ENCODE measurements at regions not wholly inside any gene's neighbourhood (a gene's known extent, or its start where the extent isn't known, plus 50 kb on each side); places are given as distances from the start of the nearest gene placed in this dataset.
"Not testable (repeated sequence)": the region's sequence is repeated elsewhere in the genome, so short reads cannot be mapped to it uniquely, and the experiment has no call there.

DNA sequence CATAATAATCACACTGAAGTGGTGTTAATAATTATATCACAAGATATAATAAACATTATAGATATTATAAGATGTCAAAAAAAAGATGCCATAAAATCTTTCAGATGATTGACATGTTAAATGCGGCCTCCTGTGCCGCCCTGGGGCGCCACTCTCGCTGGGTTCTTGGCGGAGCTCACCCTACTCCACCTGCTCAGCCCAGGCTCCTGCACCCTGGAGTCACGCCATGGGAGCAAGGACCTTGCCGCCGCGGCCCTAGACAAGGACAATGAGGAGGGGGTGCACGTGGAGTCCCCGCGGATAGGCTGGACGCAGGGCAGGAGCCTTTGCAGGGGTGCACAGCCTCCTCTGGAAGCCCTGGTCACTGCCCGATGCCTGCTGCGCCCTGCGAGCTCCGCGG is 77.5 kb upstream of the ZNF337 start:
- in situ Hi-C loops (cut with MboI); H3K9me2 ChIP-seq (ENCODE audit: insufficient read depth); H3F3A ChIP-seq (ENCODE audit: insufficient read depth); H3K4me1 ChIP-seq (ENCODE audit: insufficient read depth); H2AFZ ChIP-seq; H3K36me3 ChIP-seq (ENCODE audit: low read depth); H4K20me1 ChIP-seq (ENCODE audit: insufficient read depth); H3K9me3 ChIP-seq (ENCODE audit: low read depth); H3K4me2 ChIP-seq (ENCODE audit: unreplicated experiment); H3K9ac ChIP-seq; H3K79me2 ChIP-seq (ENCODE audit: insufficient read depth); H3K4me3 ChIP-seq; DNase-seq; H3K27me3 ChIP-seq (replicated peaks; ENCODE audit: insufficient read depth); H3K27ac ChIP-seq: not testable (repeated sequence)
- 84 to 85% methylated on average over 13 to 14 of the region's 18 CpGs for WGBS, 2 experiments (ENCODE audit: low coverage in 1 of 2, low lambda C conversion rate in 2 of 2, missing lambda C conversion rate in 2 of 2)

DNA sequence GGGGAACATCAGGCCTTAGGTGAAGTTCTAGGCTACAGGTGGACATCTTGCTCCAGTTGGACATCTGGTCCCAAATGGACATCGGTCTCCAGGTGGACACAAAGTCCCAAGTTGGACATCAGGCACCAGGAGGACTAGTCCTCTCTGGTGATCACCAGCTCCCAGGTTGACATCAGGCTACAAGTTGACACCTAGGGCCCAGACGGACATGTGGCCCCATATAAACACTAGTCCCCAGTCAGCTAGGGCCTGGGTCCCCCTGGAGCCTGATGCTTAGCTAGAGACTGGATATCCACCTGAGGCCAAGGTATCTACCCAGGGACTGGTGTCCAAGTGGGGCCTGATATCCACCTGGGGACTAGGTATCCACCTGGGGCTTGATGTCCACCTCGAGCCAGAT is 75.8 kb upstream of the ZNF337 start:
- H3K4me3 ChIP-seq; H3K36me3 ChIP-seq (ENCODE audit: low read depth); H3K27ac ChIP-seq; DNase-seq; H2AFZ ChIP-seq; H3K4me1 ChIP-seq (ENCODE audit: insufficient read depth); H3K79me2 ChIP-seq (ENCODE audit: insufficient read depth); H3K9me3 ChIP-seq (ENCODE audit: low read depth); H3K4me2 ChIP-seq (ENCODE audit: unreplicated experiment); H3F3A ChIP-seq (ENCODE audit: insufficient read depth); H4K20me1 ChIP-seq (ENCODE audit: insufficient read depth); H3K27me3 ChIP-seq (replicated peaks; ENCODE audit: insufficient read depth); H3K9me2 ChIP-seq (ENCODE audit: insufficient read depth); H3K9ac ChIP-seq; in situ Hi-C loops (cut with MboI): not testable (repeated sequence)
- WGBS, 2 experiments (ENCODE audit: low coverage in 1 of 2, low lambda C conversion rate in 2 of 2, missing lambda C conversion rate in 2 of 2), result 53% methylated on average over 3 of the region's 3 CpGs

DNA sequence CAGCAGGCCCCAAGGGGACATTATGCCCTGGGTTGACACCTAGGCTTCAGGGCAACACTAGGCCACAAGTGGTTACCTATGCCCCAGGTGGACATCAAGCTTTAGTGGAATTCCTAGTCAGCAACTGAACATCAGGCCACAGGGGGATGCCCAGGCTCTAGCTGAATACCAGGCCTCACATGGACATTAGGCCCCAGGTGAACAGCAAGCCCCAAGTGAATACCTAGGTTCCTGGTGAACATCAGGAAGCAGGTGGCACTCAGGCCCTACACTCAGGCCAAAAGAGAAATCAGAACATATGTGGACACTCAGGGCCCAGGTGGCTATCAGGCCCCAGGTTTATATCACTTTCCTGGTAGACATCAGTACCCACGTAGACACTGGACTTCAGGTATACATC is 75.2 kb upstream of the ZNF337 start:
- H3K9me2 ChIP-seq (ENCODE audit: insufficient read depth); H3K4me1 ChIP-seq (ENCODE audit: insufficient read depth); H4K20me1 ChIP-seq (ENCODE audit: insufficient read depth); H2AFZ ChIP-seq; H3K27me3 ChIP-seq (replicated peaks; ENCODE audit: insufficient read depth); H3K27ac ChIP-seq; H3K9me3 ChIP-seq (ENCODE audit: low read depth); H3K4me2 ChIP-seq (ENCODE audit: unreplicated experiment); in situ Hi-C loops (cut with MboI); H3K9ac ChIP-seq; DNase-seq; H3F3A ChIP-seq (ENCODE audit: insufficient read depth); H3K36me3 ChIP-seq (ENCODE audit: low read depth); H3K4me3 ChIP-seq; H3K79me2 ChIP-seq (ENCODE audit: insufficient read depth): not testable (repeated sequence)
- 43 to 56% methylated on average over 1 of the region's 1 CpG for WGBS, 2 experiments (ENCODE audit: low coverage in 1 of 2, low lambda C conversion rate in 2 of 2, missing lambda C conversion rate in 2 of 2)

- H3K9me2 ChIP-seq (ENCODE audit: insufficient read depth), result no peaks in the 10 kb centered on the region
- TF ChIP-seq EZH2 (IDR thresholded peaks at IDR 0.05; ENCODE audit: insufficient read depth, poor library complexity, severe bottlenecking) (no peak), EZH2phosphoT487 (IDR thresholded peaks at IDR 0.05; ENCODE audit: insufficient read depth, low read depth) (no peak)
- no peaks in the 10 kb centered on the region for H3K27me3 ChIP-seq (replicated peaks; ENCODE audit: insufficient read depth)
- no peaks in the 10 kb centered on the region for H4K20me1 ChIP-seq (ENCODE audit: insufficient read depth)
- no peak overlapping the region for H3K27ac ChIP-seq
- no peaks in the 10 kb centered on the region for H3F3A ChIP-seq (ENCODE audit: insufficient read depth)
- no peak overlapping the region for H2AFZ ChIP-seq
- H3K9ac ChIP-seq, result no peak overlapping the region
- H3K79me2 ChIP-seq (ENCODE audit: insufficient read depth), result no peaks in the 10 kb centered on the region
- H3K9me3 ChIP-seq (ENCODE audit: low read depth), result no peaks in the 10 kb centered on the region
- H3K4me2 ChIP-seq (ENCODE audit: unreplicated experiment), result no peak overlapping the region
- H3K36me3 ChIP-seq (ENCODE audit: low read depth), result no peaks in the 10 kb centered on the region
- DNase-seq, result no peak
- in situ Hi-C loops (cut with MboI), result no loop called here
- no peak overlapping the region for H3K4me3 ChIP-seq
- H3K4me1 ChIP-seq (ENCODE audit: insufficient read depth), result no peaks in the 10 kb centered on the region
Measured at GRCh38 chr20:25761596-25761995, 64.9 kb upstream of the ZNF337 start.

DNA sequence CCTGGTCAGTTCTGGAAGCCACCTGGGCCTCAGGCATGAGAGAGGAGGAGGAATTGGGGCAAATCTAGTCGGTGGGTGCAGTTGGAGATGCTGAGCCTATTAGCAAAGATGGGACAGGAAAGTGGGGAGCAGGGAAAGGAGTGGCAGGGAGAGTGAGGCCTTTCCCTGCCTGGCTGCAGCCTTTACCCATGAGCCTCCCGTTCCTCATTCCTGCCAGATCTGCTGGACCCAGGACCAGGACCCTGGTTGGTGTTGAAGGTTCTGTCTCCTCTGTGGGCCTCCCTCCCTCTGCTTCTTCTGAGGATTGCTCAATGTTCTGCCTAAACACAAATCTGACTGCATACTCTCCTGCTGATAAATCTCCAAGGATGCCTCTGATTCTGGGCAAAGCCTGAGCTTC is 64.4 kb upstream of the ZNF337 start:
- H3K9ac ChIP-seq; H3K9me3 ChIP-seq (ENCODE audit: low read depth); H3K4me2 ChIP-seq (ENCODE audit: unreplicated experiment); H3K9me2 ChIP-seq (ENCODE audit: insufficient read depth); H3K27me3 ChIP-seq (replicated peaks; ENCODE audit: insufficient read depth); H3K27ac ChIP-seq; H3K36me3 ChIP-seq (ENCODE audit: low read depth); H3K4me1 ChIP-seq (ENCODE audit: insufficient read depth); H3F3A ChIP-seq (ENCODE audit: insufficient read depth); in situ Hi-C loops (cut with MboI); H3K4me3 ChIP-seq; DNase-seq; H2AFZ ChIP-seq; H3K79me2 ChIP-seq (ENCODE audit: insufficient read depth); H4K20me1 ChIP-seq (ENCODE audit: insufficient read depth): not testable (repeated sequence)
- WGBS, 2 experiments (ENCODE audit: low coverage in 1 of 2, low lambda C conversion rate in 2 of 2, missing lambda C conversion rate in 2 of 2), result 12 to 18% methylated on average over 2 of the region's 2 CpGs

All from GM23248 (cell line).